Inflammatory macrophage treated with lipopolysaccharide for 4 hours (primary cell): ENCODE measurements at regions not wholly inside any gene's neighbourhood (a gene's known extent, or its start where the extent isn't known, plus 50 kb on each side); places are given as distances from the start of the nearest gene placed in this dataset.
"Not testable (repeated sequence)": the region's sequence is repeated elsewhere in the genome, so short reads cannot be mapped to it uniquely, and the experiment has no call there.

Experiments
- DNase-seq: peaks from one replicate; pipeline ENCODE4 v3.0.0-alpha.2; 2020

DNA sequence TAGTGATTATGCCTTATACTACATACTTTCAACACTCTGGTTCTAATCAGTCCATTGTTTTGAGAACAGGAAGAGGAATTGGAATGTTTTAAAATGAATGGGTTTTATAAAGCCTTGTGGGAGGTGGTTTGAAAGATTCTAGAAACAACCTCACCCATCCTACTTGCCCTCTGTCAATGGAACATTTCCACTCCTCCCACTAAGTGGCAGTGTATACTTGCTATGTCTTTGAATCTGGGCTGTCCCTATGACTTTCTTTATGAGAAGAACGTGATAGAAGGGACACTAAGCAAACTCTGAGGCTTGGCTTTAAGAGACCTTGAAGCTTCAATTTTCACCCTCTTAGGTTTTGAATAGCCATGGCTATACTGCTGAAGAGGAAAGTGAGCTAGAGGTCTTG, 611.2 kb downstream of the PPP4R3C start:
- DNase-seq, result no peak

DNA sequence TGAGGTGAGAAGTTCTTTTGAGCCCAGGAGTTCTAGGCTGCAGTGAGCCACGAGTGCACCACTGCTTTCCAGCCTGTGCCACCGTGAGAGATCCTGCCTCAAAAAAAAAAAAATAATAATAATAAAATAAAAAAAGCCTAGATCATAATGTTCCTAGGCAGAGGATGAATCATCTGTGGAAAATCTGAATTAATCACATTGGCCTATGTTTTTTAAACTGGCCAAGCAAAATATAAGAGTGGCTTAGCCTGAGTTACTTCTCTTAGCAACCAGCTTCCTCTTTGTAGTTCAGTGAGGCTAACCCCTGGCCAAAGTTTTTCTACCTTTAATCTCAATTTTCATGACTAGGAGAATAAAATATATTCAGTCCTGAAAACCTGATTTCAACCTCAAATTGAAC, 614.6 kb downstream of the PPP4R3C start:
- DNase-seq, result no peak

DNA sequence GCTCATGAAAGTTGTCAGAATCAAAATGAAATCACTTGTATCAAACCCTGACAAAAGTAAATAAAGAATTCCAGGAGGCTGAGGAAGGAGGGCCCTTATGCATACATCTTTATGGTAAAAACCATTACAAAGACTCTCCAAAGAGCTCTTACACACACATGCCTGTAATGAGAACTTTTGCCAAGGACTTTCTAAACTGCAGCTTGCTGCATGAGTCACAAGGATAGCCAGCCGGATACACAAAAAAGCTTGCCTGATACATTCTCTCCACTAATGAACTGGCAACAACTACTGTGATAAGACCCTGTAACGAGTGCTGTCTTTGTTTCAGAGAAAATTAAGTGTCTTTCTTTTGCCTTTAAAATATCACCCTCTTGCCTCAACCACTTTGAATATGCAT, 618.1 kb downstream of the PPP4R3C start:
- no peak for DNase-seq

DNA sequence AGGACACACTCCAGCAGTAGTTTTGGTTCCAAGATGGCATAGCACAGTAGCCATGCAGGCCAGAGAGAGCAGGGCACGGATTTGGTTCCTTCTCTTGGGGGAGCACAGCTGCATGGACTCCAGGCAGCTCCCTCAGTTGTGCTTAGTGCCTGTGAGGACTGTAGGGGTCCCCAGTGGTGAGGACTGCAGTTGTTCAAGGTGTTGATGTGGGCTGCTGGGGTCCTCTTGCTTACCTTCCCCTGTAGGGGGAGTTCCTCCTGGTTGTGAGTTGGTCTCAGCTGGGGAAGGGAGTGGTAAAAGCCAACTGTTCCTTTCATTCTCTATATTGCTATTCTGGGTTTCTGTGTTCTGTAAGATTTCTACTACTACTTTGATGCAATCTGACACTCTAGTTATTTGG, 606.5 kb downstream of the MAGEB5 start:
- no peak for DNase-seq

DNA sequence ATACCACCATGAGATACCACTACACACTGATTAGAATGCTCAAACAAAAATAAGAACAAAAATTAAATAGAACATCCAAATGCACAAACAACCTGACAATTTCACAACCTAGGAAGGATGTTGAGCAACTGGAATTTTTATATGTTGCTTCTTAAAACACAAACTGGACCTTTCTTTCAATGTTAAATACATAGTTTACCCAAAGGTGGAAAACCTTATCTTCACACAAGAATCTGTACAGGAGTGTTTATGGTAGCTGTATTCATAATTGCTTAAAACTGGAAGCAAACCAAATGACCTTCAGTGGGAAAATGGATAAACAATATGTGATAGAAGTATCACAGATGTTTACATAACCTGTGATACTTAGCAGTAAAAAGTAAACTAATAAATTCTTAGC, 573.8 kb downstream of the MAGEB5 start:
- no peak for DNase-seq

DNA sequence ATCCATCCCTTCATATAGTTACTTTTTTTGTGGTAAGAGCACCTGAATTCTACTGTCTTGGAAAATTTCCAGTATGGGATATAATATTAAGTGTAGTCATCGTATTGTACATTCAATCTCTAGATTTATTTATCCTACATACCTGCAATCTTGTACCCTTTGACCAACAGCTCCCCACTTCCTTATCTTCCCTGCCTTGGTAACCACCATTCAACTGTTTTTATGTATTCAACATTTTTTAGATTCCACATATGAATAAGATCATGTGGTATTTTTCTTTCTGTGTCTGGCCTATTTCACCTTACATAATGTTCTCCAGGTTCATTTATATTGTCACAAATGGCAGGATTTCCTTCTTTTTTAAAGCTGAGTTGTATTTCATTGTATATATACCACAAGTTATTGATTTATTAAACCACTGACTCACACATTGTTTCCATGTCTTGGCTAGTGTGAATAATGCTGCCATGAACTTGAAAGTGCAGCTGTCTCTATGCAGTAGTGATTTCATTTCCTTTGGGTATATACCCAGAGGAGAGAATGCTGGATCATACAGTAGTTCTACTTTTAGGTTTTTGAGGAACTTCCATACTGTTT, 572.5 kb downstream of the MAGEB5 start:
- no peak for DNase-seq

DNA sequence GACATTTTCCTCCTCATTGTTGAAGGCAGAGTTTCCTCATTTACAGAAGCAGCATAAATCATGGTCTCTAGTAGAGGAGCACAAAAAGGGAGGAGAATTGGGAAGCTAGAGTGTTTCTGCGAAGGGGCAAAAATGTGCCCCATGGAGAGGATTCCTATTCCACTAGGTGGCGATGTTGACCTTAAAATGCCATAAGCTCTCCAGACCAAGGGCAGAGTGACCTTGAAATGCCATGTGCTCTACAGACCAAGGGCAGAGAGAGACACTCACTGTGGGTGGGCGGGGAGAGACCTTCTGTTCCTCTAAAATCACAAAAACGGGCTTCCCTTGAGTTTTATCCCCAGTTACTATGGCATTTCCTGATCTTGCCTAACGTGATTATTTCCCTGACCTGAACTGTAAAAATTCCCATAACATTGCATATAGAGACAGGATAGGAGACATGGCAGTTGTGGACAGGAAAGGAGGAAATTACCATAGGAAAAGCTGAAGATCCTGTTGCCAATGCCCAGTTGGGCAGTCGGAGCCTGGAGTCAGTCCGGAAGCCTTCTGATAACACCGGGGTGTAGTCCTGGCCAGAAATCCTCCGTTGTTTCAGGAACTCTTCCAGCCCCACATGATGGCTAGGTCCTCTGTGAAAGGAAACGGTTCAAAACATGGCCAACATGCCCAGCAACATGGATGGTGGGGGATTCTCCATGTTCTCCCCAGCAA, 567.7 kb downstream of the MAGEB5 start:
- peak; percentile 14 for DNase-seq

DNA sequence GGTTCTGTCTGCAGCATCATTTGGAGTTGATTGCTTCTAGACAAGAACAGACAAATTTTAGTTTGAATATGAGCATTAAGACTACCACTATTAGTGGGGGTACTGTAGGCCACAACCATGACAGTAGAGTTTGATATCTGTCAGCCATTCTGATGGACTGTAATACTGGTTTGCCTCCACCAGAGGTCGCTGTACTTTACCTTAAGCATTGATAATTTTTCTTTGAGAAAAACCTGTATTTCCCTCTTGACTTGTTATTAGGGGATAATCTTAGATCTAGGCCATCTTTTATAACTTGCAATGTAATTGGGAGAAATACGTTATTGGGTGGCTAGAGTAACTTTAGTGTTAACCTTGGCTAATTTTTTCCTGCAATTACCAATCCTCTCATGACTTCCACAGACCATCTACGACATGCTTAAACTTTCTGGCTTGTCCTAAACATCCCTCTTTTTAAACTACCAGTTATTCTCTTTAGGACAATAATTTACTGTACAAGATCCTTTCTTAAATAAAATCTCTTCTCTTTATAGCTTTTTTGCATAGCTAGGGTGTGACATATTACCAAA, 562.4 kb downstream of the MAGEB5 start:
- DNase-seq, result no peak

DNA sequence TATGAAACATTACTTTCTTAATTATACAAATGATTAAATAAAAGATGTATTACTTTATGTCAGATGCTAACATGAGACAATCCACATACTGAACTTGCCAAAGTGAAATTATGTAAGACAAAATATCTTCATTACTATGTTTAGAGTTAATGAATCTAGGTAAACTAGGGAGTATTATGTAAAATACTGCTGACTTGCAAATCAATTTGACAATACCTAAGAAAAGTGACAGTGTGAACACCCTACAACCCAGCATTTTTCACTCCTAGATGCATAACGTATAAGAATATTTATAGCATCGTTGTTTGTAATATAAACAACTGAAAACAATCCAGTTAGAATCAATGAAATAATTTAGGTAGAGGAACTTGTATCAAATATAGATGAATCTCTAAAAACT, 546.3 kb downstream of the MAGEB5 start:
- DNase-seq, result no peak

DNA sequence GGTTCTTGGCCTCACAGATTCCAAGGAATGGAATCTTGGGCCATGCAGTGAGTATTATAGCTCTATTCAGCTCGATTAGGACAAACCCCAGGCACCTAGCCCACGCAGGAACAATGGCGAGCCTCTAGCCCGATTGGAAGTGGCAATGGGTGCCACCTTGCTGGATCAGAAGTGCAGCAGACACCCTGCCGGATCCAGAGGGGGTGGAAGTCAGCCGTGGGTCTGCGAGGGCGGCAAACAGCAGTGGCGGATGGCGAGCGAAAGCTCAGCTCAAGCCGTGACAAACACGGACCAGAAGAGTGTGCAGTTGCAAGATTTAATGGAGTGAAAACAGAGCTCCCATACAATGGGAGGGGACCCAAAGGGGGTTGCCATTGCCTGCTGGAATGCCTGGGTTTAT, 539.8 kb downstream of the MAGEB5 start:
- DNase-seq, result not testable (repeated sequence)

DNA sequence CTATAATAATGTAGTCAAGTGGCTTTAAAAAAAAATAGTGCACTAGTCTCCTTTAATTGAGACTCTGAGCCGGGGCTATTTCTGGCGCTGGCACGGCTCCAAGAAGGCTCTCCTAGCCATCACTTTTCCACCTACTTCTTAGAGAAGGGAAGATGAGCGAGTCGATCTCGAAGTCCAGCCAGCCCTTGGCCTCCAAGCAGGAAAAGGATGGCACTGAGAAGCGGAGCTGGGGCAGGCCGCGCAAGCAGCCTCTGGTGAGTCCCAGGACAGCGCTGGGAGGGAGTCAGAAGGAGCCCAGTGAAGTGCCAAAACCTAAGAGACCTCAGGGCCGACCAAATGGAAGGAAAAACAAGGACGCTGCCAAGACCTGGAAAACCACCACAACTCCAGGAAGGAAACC, 531.9 kb downstream of the MAGEB5 start:
- DNase-seq, result no peak

DNA sequence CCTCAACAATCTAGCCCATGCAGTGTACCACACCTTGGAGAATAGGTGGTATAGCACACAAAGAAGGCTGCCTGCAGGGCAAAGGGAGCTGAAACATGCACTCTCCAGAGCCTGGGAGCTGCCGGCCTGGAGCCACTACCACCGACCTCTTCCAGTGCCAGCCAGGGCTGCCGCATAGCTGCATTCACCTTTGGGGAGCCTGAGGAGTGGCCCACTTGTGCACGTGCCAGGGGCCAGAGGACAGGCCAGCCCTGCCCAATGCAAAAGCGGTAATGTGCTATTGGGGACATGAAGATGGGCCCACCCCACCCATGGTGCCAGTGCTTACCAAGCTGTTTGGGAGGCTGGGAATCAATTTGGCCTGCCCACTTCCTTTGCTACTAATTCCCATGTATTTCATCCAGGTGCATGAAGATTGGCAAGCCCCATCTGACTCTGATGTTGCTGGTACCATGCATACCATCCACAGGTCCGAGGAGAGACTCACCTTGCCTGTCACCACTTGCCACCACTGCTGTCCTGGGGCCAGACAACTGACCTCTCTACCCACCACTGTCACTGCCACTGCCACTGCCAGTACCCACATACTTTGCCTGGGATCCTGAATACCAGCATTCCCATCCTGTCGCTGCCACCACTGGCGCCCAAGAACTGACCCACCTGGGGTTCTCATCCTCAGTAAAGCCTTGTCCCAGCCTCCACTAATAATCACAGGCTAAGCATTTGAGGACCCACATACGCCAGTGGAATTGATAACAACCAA, 506.9 kb downstream of the MAGEB5 start:
- DNase-seq, result no peak

DNA sequence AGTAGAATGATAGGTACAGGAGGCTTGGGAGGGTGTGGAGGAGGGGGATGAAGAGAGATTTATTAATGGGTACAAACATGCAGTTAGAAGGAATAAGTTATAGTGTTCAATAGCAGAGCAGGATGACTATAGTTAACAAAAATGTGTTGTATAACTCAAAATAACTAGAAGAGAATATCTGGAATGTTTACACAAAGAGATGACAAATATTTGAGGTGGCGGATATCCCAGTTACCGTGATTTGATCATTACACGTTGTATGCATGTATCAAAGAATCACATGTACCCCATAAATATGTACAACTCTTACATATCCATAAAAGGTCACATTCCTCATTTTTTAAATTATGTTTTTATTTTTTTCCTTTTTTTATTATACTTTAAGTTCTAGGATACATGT, 456.6 kb downstream of the MAGEB5 start:
- DNase-seq, result no peak

DNA sequence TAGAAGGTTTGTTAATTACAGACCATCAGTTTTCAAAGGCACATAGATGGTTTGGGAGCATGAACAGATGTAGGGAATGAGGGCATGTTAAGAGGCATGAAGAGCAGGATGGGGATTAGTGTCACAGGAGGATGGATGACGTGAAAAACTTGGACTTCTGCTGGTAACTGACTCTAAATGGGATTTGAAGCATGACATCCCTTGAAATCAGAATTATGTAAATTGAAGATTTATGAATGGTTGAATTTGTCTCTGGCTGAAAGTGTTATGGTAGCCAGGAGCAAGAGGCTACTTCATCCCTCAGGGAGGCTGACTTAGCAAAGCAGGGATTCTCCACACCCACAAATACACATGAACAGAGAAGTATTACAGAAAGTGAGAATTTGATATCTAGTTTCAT, 454.6 kb downstream of the MAGEB5 start:
- no peak for DNase-seq

DNA sequence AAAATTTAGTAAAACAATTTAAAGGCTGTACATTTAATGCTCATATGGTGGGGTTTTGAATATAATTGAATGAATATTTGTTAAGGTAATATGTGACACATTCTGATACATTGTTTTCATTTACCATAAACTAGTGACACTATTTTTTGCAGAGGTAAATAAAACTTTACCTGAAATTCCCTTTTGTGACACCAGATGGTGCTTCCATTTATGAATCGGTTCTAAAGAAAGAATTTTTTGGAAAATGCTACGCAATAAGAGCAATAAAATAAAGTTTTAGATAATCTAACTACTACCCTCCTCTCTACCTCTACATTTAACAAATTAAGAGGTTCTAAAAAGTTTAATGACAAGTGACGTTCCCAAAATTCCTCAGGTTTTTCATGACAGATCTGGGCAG, 448.9 kb downstream of the MAGEB5 start:
- DNase-seq, result no peak

DNA sequence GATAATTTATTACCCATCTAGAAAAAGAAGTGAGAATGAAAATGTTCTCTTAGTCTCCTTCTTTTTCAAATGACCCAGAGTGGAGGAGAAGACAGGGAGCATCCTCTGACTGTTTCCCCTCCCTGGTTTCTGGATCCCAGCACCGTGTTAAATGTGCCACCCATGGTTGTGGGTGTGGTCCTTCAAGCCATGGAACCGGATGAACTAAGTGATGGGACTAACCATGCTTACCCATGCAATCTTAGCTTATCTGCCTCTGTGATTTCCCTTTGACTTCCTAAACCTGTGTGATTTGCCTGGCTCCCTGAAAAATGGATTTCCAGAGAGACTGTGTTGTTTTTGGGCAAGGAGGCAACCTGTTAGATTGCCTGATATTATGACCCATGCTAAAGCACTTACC, 437.1 kb downstream of the MAGEB5 start:
- no peak for DNase-seq

DNA sequence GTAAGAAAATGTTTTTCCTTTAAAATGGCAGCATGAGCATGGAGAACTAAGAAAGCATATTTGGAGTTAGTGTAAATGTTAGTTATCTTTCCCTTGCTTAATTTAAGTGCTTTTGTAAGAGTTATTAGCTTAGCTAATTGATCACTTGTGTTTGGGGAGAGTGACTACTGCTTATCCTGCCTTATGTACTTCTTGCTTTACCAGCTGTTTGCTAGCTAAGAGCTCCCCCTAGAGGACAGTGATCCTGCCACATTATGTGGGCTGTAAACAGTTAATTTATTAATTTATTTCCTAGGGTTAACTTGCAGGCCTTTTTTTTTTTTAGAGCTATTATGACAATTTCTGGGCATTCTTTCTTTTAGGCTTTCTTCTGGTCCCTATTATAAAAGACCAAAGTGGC, 435.8 kb downstream of the MAGEB5 start:
- no peak for DNase-seq

DNA sequence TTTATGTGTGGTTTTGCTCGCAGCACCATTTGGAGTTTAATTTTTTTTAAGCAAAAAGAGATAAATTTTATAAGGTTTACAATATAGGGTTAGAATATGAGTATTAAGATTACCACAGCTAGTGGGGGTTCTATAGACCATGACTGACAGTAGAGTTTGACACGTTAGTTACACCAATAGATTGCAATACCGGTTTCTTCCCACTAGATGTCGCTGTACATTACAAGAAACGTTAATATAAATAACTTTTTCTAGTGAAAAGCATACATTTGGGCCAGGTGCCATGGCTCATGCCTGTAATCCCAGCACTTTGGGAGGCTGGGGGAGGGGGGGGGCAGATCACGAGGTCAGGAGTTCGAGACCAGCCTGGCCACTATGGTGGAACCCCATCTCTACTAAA, 433.6 kb downstream of the MAGEB5 start:
- peak; percentile 10 for DNase-seq

DNA sequence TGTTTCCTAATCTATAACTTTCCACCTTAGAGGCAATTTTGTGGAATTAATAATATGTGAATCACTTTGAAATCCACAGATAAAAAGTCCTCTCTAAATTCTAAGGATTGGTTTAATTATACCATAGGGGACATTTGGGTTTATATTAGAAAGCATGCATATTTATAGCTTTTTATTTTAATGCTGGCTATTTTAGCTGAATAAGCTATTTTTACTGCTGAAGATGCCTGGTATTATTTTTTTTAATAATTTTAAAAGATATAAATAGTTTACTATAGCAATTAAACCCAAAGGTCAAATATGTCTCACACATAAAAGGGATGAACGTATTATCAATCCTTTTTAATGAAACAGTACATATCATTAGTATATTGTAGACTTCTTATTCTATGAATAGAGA, 415.4 kb downstream of the MAGEB5 start:
- DNase-seq, result no peak

DNA sequence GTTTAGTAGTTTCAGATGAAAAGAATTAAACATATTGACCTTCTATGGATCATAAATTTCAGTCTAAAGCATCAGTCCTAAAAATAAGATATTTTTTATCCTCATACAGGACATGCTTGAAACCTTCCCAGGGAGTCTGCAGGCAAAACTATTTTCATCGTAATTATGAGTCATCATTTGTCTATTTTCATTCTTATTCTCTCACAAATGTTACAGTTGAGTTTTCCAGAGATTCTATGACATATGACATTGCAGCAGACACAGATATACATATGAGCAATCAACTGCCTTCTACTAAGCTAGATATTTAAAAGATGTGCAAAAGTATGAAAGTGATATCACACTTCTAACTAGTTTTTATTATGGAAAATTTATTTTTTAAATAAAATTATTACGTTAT, 398.0 kb downstream of the MAGEB5 start:
- no peak for DNase-seq

DNA sequence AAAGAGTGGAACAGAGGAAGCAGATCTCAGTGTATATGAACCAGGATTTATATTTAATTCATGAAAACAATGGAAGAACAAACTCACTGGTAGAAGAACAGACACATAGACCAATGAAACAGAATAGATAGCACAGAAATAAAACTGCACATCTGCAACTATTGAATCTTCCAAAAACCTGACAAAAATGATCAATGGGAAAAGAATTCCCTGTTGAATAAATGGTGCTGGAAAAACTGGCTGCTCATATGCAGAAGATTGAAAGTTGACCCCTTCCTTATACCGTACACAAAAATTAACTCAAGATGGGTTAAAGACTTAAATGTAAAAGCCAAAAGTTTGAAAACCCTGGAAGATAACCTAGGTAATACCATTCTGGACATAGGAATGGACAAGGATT, 391.0 kb downstream of the MAGEB5 start:
- DNase-seq, result no peak

DNA sequence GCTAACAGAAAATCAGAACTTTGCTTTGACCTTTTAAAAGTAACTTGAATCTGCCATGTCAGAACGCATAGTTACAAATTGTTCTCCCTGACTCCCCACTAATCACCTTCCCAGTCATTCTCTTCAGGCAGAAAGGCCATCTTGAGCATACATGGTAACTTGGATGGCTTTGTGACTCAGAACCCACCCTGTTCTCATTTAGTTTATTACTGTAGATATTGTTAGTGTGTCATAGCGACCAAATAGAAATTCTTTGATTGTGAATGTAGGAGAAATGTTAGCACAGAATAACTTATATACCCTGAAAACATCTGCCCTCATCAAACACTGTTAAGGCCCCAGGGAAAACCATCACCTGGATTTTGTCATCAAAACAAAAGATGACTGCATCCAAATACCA, 382.0 kb downstream of the MAGEB5 start:
- DNase-seq, result no peak

DNA sequence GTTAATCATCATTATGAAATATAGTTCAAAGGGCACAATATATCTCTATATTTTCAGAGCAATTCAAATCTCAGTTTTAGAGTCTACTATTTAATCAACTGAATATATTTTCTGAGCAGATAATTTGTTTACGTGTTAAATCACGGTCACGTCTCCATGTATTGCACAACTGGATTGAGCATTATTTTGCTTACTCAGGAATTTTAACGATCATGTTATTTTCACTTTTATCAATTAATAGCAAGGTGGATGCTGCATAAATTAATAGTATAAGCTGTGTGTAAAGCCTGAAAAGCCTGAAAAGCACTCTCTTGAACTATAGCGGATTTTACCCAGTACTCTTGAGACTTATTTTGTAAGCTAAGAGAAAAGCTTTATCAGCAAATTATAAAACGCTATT, 374.9 kb downstream of the MAGEB5 start:
- DNase-seq, result no peak

DNA sequence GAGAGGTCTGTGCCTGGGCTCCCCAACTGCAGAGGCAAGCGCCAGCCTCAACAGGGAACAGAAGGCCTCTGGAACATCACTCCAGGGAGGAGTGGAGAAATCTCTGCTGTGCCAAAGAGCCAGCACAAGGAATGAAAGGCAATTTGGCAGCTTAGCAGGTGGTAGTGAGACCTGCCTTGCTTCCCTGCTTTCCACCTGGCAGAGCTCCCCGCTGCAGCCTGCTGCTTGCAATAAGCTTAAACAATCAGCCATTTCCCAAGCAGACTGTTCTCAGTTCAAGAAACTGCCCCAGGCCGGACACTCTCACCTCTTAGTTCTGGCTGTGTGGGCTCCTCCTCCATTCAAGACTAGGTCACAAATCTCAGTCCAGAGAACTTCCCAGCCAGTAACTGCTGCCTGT, 370.6 kb downstream of the MAGEB5 start:
- DNase-seq, result no peak
